NB4 (cell line): ENCODE measurements at regions not wholly inside any gene's neighbourhood (a gene's known extent, or its start where the extent isn't known, plus 50 kb on each side); places are given as distances from the start of the nearest gene placed in this dataset.
"Not testable (repeated sequence)": the region's sequence is repeated elsewhere in the genome, so short reads cannot be mapped to it uniquely, and the experiment has no call there.

ENCODE experiments used
- DNase-seq: peaks from one replicate; pipeline ENCODE4 v3.0.0; 2010; ENCODE audit warnings: low read depth
- H3K4me3 ChIP-seq: one replicate; pipeline ENCODE4 v1.5.1; 2011; ENCODE audit warnings: mild to moderate bottlenecking, low read depth, low read length, moderate library complexity
- CTCF ChIP-seq: IDR thresholded peaks from one replicate; pipeline ENCODE4 v1.5.1; 2012; ENCODE audit warnings: low read depth, low read length
- MAX ChIP-seq: IDR thresholded peaks from 2 replicates; pipeline ENCODE4 v1.6.1; 2011; ENCODE audit warnings: low read depth, low read length
- MYC ChIP-seq: IDR thresholded peaks from 2 replicates; pipeline ENCODE4 v1.6.1; 2011; ENCODE audit warnings: low read depth, low read length
- POLR2A ChIP-seq: IDR thresholded peaks from 2 replicates; pipeline ENCODE4 v1.6.1; 2011; ENCODE audit warnings: mild to moderate bottlenecking; ENCODE audit not compliant: insufficient read length; ENCODE audit errors: extremely low read depth

- no peak overlapping the region for H3K4me3 ChIP-seq
- TF ChIP-seq MAX (no peak), POLR2A (no peak), CTCF (no peak), MYC (no peak)
- DNase-seq, result no peak
Measured at GRCh38 chr10:56222237-56222636, 138.8 kb downstream of the ZWINT start.

- TF ChIP-seq POLR2A (no peak), MYC (no peak), CTCF (no peak), MAX (no peak)
- no peak for DNase-seq
- H3K4me3 ChIP-seq, result no peak overlapping the region
Measured at GRCh38 chr10:56212951-56213350, 148.1 kb downstream of the ZWINT start.

- DNase-seq, result no peak
- H3K4me3 ChIP-seq, result no peak overlapping the region
- TF ChIP-seq MAX (no peak), POLR2A (no peak), CTCF (no peak), MYC (no peak)
Measured at GRCh38 chr10:56181607-56182006, 179.5 kb downstream of the ZWINT start.

GRCh38 chr10:56178210-56178609, 182.8 kb downstream of the ZWINT start:
- DNase-seq, result no peak
- H3K4me3 ChIP-seq, result no peak overlapping the region
- TF ChIP-seq MYC (no peak), MAX (no peak), CTCF (no peak), POLR2A (no peak)

- DNase-seq, H3K4me3 ChIP-seq: not testable (repeated sequence)
Measured at GRCh38 chr10:56155091-56155513, 206.0 kb downstream of the ZWINT start.

GRCh38 chr10:56146806-56147205, 214.3 kb downstream of the ZWINT start:
- no peak for DNase-seq
- no peak for TF ChIP-seq POLR2A
- TF ChIP-seq CTCF, result no peak
- TF ChIP-seq MYC, result no peak
- no peak for TF ChIP-seq MAX

More at GRCh38 chr10:56146806-56147205, 214.3 kb downstream of the ZWINT start:
- H3K4me3 ChIP-seq, result no peak overlapping the region
